ENCODE measurements at regions not wholly inside any gene's neighbourhood (a gene's known extent, or its start where the extent isn't known, plus 50 kb on each side); places are given as distances from the start of the nearest gene placed in this dataset.

GRCh38 chr2:152874955-152875354, 156.5 kb downstream of the ARL6IP6 start:
- Histone ChIP-seq H2AFZ (replicated peaks) (no peak overlapping the region), H3F3A (ENCODE audit: low read depth) (no peaks in the 10 kb centered on the region), H3K4me2 (no peak overlapping the region), H3K79me2 (ENCODE audit: low read depth) (no peaks in the 10 kb centered on the region), H3K9ac (no peak overlapping the region), H3K27ac (no peak overlapping the region), H3K36me3 (no peaks in the 10 kb centered on the region), H3K27me3 (no peaks in the 10 kb centered on the region), H3K4me3 (no peak overlapping the region), H4K20me1 (ENCODE audit: low read depth) (no peaks in the 10 kb centered on the region), H3K4me1 (no peaks in the 10 kb centered on the region), H3K9me3 (ENCODE audit: low read depth) (no peaks in the 10 kb centered on the region)
- Mint-ChIP-seq H3K36me3 (no peaks in the 10 kb centered on the region), H3K9me3 (no peaks in the 10 kb centered on the region), H3K4me3 (no peak overlapping the region), H3K27ac (no peak overlapping the region), H3K27me3 (ENCODE audit: insufficient read depth, low read depth) (peaks cover 2% of the 10 kb centered on the region), H3K4me1 (peaks cover 5% of the 10 kb centered on the region)
- DNase-seq (ENCODE audit: low spot score): no peak
- TF ChIP-seq EZH2 (IDR thresholded peaks at IDR 0.05) (no peak), EZH2phosphoT487 (IDR thresholded peaks at IDR 0.05) (no peak), CTCF (IDR thresholded peaks at IDR 0.05) (no peak)

- Histone ChIP-seq H3K4me3 (no peak overlapping the region), H4K20me1 (ENCODE audit: low read depth) (no peaks in the 10 kb centered on the region), H3K9ac (no peak overlapping the region), H3K4me2 (no peak overlapping the region), H3K36me3 (no peaks in the 10 kb centered on the region), H2AFZ (replicated peaks) (no peak overlapping the region), H3K9me3 (ENCODE audit: low read depth) (no peaks in the 10 kb centered on the region), H3K27me3 (no peaks in the 10 kb centered on the region), H3K79me2 (ENCODE audit: low read depth) (no peaks in the 10 kb centered on the region), H3K4me1 (no peaks in the 10 kb centered on the region), H3K27ac (no peak overlapping the region), H3F3A (ENCODE audit: low read depth) (no peaks in the 10 kb centered on the region)
- no peaks in the 10 kb centered on the region for H3K36me3 Mint-ChIP-seq
- no peaks in the 10 kb centered on the region for H3K9me3 Mint-ChIP-seq
- TF ChIP-seq EZH2phosphoT487 (IDR thresholded peaks at IDR 0.05) (no peak), EZH2 (IDR thresholded peaks at IDR 0.05) (no peak), CTCF (IDR thresholded peaks at IDR 0.05) (no peak)
- no peak overlapping the region for H3K4me3 Mint-ChIP-seq
- no peak overlapping the region for H3K27ac Mint-ChIP-seq
- no peaks in the 10 kb centered on the region for H3K27me3 Mint-ChIP-seq (ENCODE audit: insufficient read depth, low read depth)
- DNase-seq (ENCODE audit: low spot score): no peak
- H3K4me1 Mint-ChIP-seq: no peaks in the 10 kb centered on the region
These were observed 151.8 kb downstream of the ARL6IP6 start for GRCh38 chr2:152870239-152870638.

GRCh38 chr2:152867397-152867796, 149.0 kb downstream of the ARL6IP6 start:
- Histone ChIP-seq H3K27me3 (no peaks in the 10 kb centered on the region), H3F3A (ENCODE audit: low read depth) (no peaks in the 10 kb centered on the region), H3K9me3 (ENCODE audit: low read depth) (no peaks in the 10 kb centered on the region), H3K4me2 (no peak overlapping the region), H3K9ac (no peak overlapping the region), H3K36me3 (no peaks in the 10 kb centered on the region), H2AFZ (replicated peaks) (no peak overlapping the region), H3K4me1 (no peaks in the 10 kb centered on the region), H3K27ac (no peak overlapping the region), H4K20me1 (ENCODE audit: low read depth) (no peaks in the 10 kb centered on the region), H3K4me3 (no peak overlapping the region), H3K79me2 (ENCODE audit: low read depth) (no peaks in the 10 kb centered on the region)
- no peak overlapping the region for H3K4me3 Mint-ChIP-seq
- H3K36me3 Mint-ChIP-seq: no peaks in the 10 kb centered on the region
- peak; percentile 18 for DNase-seq (ENCODE audit: low spot score)
- H3K4me1 Mint-ChIP-seq: no peaks in the 10 kb centered on the region
- no peaks in the 10 kb centered on the region for H3K27me3 Mint-ChIP-seq (ENCODE audit: insufficient read depth, low read depth)
- peaks cover 7% of the 10 kb centered on the region for H3K9me3 Mint-ChIP-seq
- H3K27ac Mint-ChIP-seq: no peak overlapping the region
- no peak for TF ChIP-seq CTCF (IDR thresholded peaks at IDR 0.05)
- TF ChIP-seq EZH2phosphoT487 (IDR thresholded peaks at IDR 0.05): no peak
- TF ChIP-seq EZH2 (IDR thresholded peaks at IDR 0.05): no peak
